Inflammatory macrophage (primary cell): ENCODE measurements at regions not wholly inside any gene's neighbourhood (a gene's known extent, or its start where the extent isn't known, plus 50 kb on each side); places are given as distances from the start of the nearest gene placed in this dataset.
"Not testable (repeated sequence)": the region's sequence is repeated elsewhere in the genome, so short reads cannot be mapped to it uniquely, and the experiment has no call there.

Source experiments
- DNase-seq, 2 donors: peaks; one replicate each; pipeline ENCODE4 v3.0.0-alpha.2; 2020 to 2022

- peak; percentile 12 to 33 for DNase-seq
Measured at GRCh38 chrX:81348388-81348787, 146.5 kb downstream of the SH3BGRL start.

GRCh38 chrX:81354954-81355353, 153.1 kb downstream of the SH3BGRL start:
- DNase-seq = no peak

- peak; percentile 22 to 44 for DNase-seq
Measured at GRCh38 chrX:81355436-81355835, 153.5 kb downstream of the SH3BGRL start.

GRCh38 chrX:81367291-81367690, 165.4 kb downstream of the SH3BGRL start:
- peak; percentile 13 to 77 for DNase-seq

- peak; percentile 15 to 26 for DNase-seq
Measured at GRCh38 chrX:81377329-81377728, 175.4 kb downstream of the SH3BGRL start.

- no peak for DNase-seq
Measured at GRCh38 chrX:81378560-81378959, 176.7 kb downstream of the SH3BGRL start.

- DNase-seq = peak; percentile 2
Measured at GRCh38 chrX:81390237-81390636, 188.3 kb downstream of the SH3BGRL start.

GRCh38 chrX:81392396-81392795, 190.5 kb downstream of the SH3BGRL start:
- DNase-seq = peak; percentile 56 to 65

- no peak for DNase-seq
Measured at GRCh38 chrX:81405781-81406180, 203.9 kb downstream of the SH3BGRL start.

GRCh38 chrX:81411517-81411916, 209.6 kb downstream of the SH3BGRL start:
- no peak for DNase-seq

- DNase-seq = no peak
Measured at GRCh38 chrX:81412428-81412827, 210.5 kb downstream of the SH3BGRL start.

GRCh38 chrX:81412857-81413256, 211.0 kb downstream of the SH3BGRL start:
- DNase-seq = not testable (repeated sequence)

GRCh38 chrX:81414630-81415029, 212.7 kb downstream of the SH3BGRL start:
- DNase-seq = peak in 1 of 2 donors; percentile 2
